ENCODE measurements at regions not wholly inside any gene's neighbourhood (a gene's known extent, or its start where the extent isn't known, plus 50 kb on each side); places are given as distances from the start of the nearest gene placed in this dataset.
"Not testable (repeated sequence)": the region's sequence is repeated elsewhere in the genome, so short reads cannot be mapped to it uniquely, and the experiment has no call there.

DNA sequence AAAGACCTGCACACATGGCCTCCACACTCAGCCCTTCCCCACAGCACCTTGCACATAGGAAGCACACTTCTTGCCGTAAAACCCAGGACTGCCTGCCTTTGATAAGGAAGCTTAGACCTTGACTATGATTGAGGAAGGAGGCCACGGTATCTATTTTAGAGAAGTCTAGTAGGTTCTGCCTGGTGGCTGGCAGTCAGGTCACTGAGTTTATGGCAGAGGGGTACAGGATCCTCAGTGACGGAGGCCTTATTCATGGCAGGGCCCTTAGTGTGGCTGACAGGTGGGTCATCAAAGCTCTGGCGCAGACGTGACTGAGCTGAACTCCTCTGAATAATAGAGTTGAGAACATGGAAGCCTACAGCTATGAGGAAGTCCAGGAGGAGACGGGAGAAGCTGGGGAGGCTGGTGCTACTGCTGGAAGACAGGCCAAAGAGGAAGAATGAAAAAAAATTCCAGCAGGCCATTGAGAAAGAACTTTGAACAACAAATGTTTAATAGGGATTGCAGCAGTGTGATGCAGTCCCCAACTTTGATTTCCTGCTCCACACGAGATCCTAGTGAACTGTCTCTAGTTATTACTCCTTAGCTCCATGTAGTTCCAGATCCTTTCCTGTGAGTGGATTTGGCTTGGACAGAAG, 142.8 kb downstream of the BCL2L11 start:
- H3K79me2 ChIP-seq (ENCODE audit: control insufficient read depth, insufficient read depth, low read length); H2BK120ac ChIP-seq (ENCODE audit: low read depth, low read length); H4K8ac ChIP-seq (ENCODE audit: low read depth, low read length); H3K4me2 ChIP-seq (ENCODE audit: low read length); H3K4me1 ChIP-seq (ENCODE audit: control insufficient read depth, low read depth, low read length); DNase-seq; H2AK5ac ChIP-seq (ENCODE audit: low read length); H3K9ac ChIP-seq (ENCODE audit: low read length); H3K18ac ChIP-seq (ENCODE audit: low read length); H3K4me3 ChIP-seq (ENCODE audit: low read length); H3K79me1 ChIP-seq (ENCODE audit: low read length); H3K4ac ChIP-seq (ENCODE audit: low read depth, low read length); H3K23ac ChIP-seq (ENCODE audit: low read length); H4K5ac ChIP-seq (ENCODE audit: low read length); H3K27me3 ChIP-seq (ENCODE audit: insufficient read depth, low read length, poor library complexity); H2BK5ac ChIP-seq (ENCODE audit: low read length); H3K36me3 ChIP-seq (ENCODE audit: control insufficient read depth, insufficient read depth, low read length); H2BK15ac ChIP-seq (replicated peaks; ENCODE audit: low read depth); H3K56ac ChIP-seq (ENCODE audit: low read length); H3K27ac ChIP-seq (ENCODE audit: low read depth, low read length): not testable (repeated sequence)
- WGBS (ENCODE audit: extremely low coverage, insufficient coverage, low lambda C conversion rate): no CpG with 5 or more reads among the region's 7 CpGs

DNA sequence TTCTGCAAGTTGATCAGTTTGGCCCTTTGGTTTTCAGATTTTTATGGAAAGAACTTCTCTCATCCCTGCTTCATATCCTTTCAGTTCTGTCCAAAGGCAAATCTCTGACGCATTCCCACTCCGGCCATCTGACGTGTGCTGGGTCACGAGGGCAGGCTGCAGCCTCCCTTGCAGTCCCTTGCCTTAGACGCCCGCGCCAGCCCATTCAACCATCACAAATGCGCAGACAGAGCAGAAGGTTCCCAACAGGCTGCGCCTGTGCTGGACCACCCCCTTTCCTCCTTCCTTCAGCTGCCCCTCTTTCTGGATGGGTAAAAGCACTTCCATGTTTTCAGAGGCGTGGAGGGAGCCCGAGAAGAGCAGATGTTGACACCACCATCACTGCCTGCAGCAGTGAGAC, 144.2 kb downstream of the BCL2L11 start:
- not testable (repeated sequence) for H2AK5ac ChIP-seq (ENCODE audit: low read length); H3K4ac ChIP-seq (ENCODE audit: low read depth, low read length); H3K4me3 ChIP-seq (ENCODE audit: low read length); H3K27ac ChIP-seq (ENCODE audit: low read depth, low read length); H2BK15ac ChIP-seq (replicated peaks; ENCODE audit: low read depth); H3K27me3 ChIP-seq (ENCODE audit: insufficient read depth, low read length, poor library complexity); H3K4me2 ChIP-seq (ENCODE audit: low read length); H4K8ac ChIP-seq (ENCODE audit: low read depth, low read length); H3K23ac ChIP-seq (ENCODE audit: low read length); H3K79me2 ChIP-seq (ENCODE audit: control insufficient read depth, insufficient read depth, low read length); H2BK120ac ChIP-seq (ENCODE audit: low read depth, low read length); H3K4me1 ChIP-seq (ENCODE audit: control insufficient read depth, low read depth, low read length); H3K79me1 ChIP-seq (ENCODE audit: low read length); H3K56ac ChIP-seq (ENCODE audit: low read length); H3K36me3 ChIP-seq (ENCODE audit: control insufficient read depth, insufficient read depth, low read length); DNase-seq; H4K5ac ChIP-seq (ENCODE audit: low read length); H3K18ac ChIP-seq (ENCODE audit: low read length); H3K9ac ChIP-seq (ENCODE audit: low read length); H2BK5ac ChIP-seq (ENCODE audit: low read length)
- WGBS (ENCODE audit: extremely low coverage, insufficient coverage, low lambda C conversion rate): no CpG with 5 or more reads among the region's 11 CpGs

DNA sequence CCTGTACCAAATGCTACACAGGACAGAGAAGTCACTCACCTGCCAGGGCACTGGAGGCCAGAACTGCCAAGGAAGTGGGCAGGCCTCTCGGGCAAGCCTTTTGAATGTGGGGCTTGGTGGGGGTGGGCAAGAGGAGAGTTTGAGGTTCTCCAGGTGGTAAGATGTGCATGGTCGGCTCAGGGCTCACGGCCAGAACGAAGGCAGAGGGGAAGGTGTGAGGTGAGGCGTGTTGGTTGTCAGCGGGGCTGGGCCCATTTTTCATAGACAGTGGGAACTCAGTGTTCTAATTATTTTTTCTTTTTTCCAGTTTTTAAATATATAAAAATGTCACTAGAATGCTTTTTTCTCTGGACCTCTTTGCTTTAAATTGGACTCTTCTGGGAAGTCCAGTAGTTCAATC, 145.8 kb downstream of the BCL2L11 start:
- DNase-seq; H2AK5ac ChIP-seq (ENCODE audit: low read length); H4K5ac ChIP-seq (ENCODE audit: low read length); H3K23ac ChIP-seq (ENCODE audit: low read length); H4K8ac ChIP-seq (ENCODE audit: low read depth, low read length); H2BK120ac ChIP-seq (ENCODE audit: low read depth, low read length); H3K79me2 ChIP-seq (ENCODE audit: control insufficient read depth, insufficient read depth, low read length); H3K56ac ChIP-seq (ENCODE audit: low read length); H3K27me3 ChIP-seq (ENCODE audit: insufficient read depth, low read length, poor library complexity); H3K18ac ChIP-seq (ENCODE audit: low read length); H3K27ac ChIP-seq (ENCODE audit: low read depth, low read length); H3K79me1 ChIP-seq (ENCODE audit: low read length); H2BK5ac ChIP-seq (ENCODE audit: low read length); H3K4me2 ChIP-seq (ENCODE audit: low read length); H3K4me1 ChIP-seq (ENCODE audit: control insufficient read depth, low read depth, low read length); H2BK15ac ChIP-seq (replicated peaks; ENCODE audit: low read depth); H3K36me3 ChIP-seq (ENCODE audit: control insufficient read depth, insufficient read depth, low read length); H3K4ac ChIP-seq (ENCODE audit: low read depth, low read length); H3K9ac ChIP-seq (ENCODE audit: low read length); H3K4me3 ChIP-seq (ENCODE audit: low read length): not testable (repeated sequence)
- no CpG with 5 or more reads among the region's 6 CpGs for WGBS (ENCODE audit: extremely low coverage, insufficient coverage, low lambda C conversion rate)

DNA sequence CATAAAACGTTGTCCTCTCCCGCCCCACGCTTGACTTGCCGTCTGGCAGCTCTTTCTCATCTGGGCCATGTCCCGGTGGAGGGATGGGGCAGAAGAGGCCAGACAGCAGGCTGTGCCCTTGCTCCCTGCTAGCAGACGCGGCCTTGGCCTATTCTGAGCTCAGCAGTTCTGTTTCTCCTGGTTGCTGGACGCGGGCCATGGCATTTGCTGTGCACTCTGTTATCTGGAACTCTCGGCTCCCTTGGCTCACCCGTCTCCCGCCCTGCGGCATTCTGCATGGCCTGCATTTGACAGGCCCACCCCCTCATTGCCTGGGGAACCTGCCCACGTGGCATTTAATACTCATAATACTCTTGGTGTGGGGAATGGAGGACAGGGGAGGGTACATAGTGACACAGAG, 146.3 kb downstream of the BCL2L11 start:
- not testable (repeated sequence) for DNase-seq; H2BK120ac ChIP-seq (ENCODE audit: low read depth, low read length); H2BK15ac ChIP-seq (replicated peaks; ENCODE audit: low read depth); H3K4me3 ChIP-seq (ENCODE audit: low read length); H2AK5ac ChIP-seq (ENCODE audit: low read length); H3K27ac ChIP-seq (ENCODE audit: low read depth, low read length); H3K4ac ChIP-seq (ENCODE audit: low read depth, low read length); H3K79me1 ChIP-seq (ENCODE audit: low read length); H4K5ac ChIP-seq (ENCODE audit: low read length); H3K4me2 ChIP-seq (ENCODE audit: low read length); H3K36me3 ChIP-seq (ENCODE audit: control insufficient read depth, insufficient read depth, low read length); H3K79me2 ChIP-seq (ENCODE audit: control insufficient read depth, insufficient read depth, low read length); H4K8ac ChIP-seq (ENCODE audit: low read depth, low read length); H3K4me1 ChIP-seq (ENCODE audit: control insufficient read depth, low read depth, low read length); H2BK5ac ChIP-seq (ENCODE audit: low read length); H3K27me3 ChIP-seq (ENCODE audit: insufficient read depth, low read length, poor library complexity); H3K23ac ChIP-seq (ENCODE audit: low read length); H3K9ac ChIP-seq (ENCODE audit: low read length); H3K56ac ChIP-seq (ENCODE audit: low read length); H3K18ac ChIP-seq (ENCODE audit: low read length)
- no CpG with 5 or more reads among the region's 14 CpGs for WGBS (ENCODE audit: extremely low coverage, insufficient coverage, low lambda C conversion rate)

DNA sequence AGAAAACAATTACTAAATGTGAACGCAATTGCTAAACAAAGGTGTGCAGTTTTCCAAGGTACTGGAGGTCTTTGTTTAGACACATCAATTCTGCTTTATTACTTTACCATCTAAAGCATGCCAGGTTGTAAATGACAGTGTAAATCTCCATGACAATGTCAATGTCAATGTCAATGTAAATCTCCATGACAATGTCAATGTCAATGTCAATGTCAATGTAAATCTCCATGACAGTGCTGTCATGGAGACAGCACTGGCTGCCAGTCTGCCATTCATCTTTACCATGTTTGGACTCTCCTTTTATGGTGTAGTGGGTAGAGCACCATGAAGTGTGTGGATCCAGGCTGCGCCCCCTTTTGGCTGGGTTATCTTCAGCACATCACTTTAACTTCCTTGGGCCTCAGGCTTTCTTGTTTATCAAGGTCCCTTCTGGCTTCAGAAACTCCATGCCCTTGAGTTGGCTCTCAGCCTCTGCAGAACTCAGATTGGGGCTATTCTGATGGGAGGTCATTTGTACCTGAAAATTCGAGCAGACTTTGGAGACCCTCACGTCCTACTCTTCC, 149.1 kb downstream of the BCL2L11 start:
- not testable (repeated sequence) for H2BK5ac ChIP-seq (ENCODE audit: low read length); H3K18ac ChIP-seq (ENCODE audit: low read length); H2AK5ac ChIP-seq (ENCODE audit: low read length); H4K5ac ChIP-seq (ENCODE audit: low read length); H3K79me1 ChIP-seq (ENCODE audit: low read length); H3K36me3 ChIP-seq (ENCODE audit: control insufficient read depth, insufficient read depth, low read length); H3K56ac ChIP-seq (ENCODE audit: low read length); H3K4me1 ChIP-seq (ENCODE audit: control insufficient read depth, low read depth, low read length); H4K8ac ChIP-seq (ENCODE audit: low read depth, low read length); H3K79me2 ChIP-seq (ENCODE audit: control insufficient read depth, insufficient read depth, low read length); H3K27me3 ChIP-seq (ENCODE audit: insufficient read depth, low read length, poor library complexity); H3K4me3 ChIP-seq (ENCODE audit: low read length); H2BK15ac ChIP-seq (replicated peaks; ENCODE audit: low read depth); H2BK120ac ChIP-seq (ENCODE audit: low read depth, low read length); H3K4me2 ChIP-seq (ENCODE audit: low read length); H3K4ac ChIP-seq (ENCODE audit: low read depth, low read length); H3K27ac ChIP-seq (ENCODE audit: low read depth, low read length); H3K23ac ChIP-seq (ENCODE audit: low read length); DNase-seq; H3K9ac ChIP-seq (ENCODE audit: low read length)
- WGBS (ENCODE audit: extremely low coverage, insufficient coverage, low lambda C conversion rate): no CpG with 5 or more reads among the region's 4 CpGs

DNA sequence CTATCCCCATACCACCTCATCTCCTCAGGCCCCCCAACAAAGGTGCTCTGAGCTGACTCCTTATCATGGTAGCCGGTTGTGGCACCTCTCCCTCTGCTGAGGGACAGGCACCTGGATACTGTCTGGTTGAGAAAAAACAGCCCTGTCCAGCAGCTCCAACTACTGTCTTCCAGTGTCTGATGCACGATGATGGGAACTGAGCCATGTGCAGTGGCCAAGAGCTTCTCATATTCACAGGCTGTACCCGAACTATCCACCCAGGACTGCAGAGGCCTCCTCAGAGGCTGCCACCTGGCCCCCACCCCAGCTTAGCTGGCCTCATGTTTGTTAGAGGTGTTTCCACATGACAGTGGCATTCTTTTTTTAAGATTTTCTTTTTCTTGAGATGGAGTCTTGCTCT, 149.9 kb downstream of the BCL2L11 start:
- not testable (repeated sequence) for H3K4me1 ChIP-seq (ENCODE audit: control insufficient read depth, low read depth, low read length); H3K79me2 ChIP-seq (ENCODE audit: control insufficient read depth, insufficient read depth, low read length); H3K56ac ChIP-seq (ENCODE audit: low read length); H2BK5ac ChIP-seq (ENCODE audit: low read length); H3K79me1 ChIP-seq (ENCODE audit: low read length); H3K27ac ChIP-seq (ENCODE audit: low read depth, low read length); H3K36me3 ChIP-seq (ENCODE audit: control insufficient read depth, insufficient read depth, low read length); H3K27me3 ChIP-seq (ENCODE audit: insufficient read depth, low read length, poor library complexity); H2BK120ac ChIP-seq (ENCODE audit: low read depth, low read length); H4K8ac ChIP-seq (ENCODE audit: low read depth, low read length); H3K4me3 ChIP-seq (ENCODE audit: low read length); H4K5ac ChIP-seq (ENCODE audit: low read length); DNase-seq; H2BK15ac ChIP-seq (replicated peaks; ENCODE audit: low read depth); H3K4ac ChIP-seq (ENCODE audit: low read depth, low read length); H3K4me2 ChIP-seq (ENCODE audit: low read length); H3K23ac ChIP-seq (ENCODE audit: low read length); H3K18ac ChIP-seq (ENCODE audit: low read length); H3K9ac ChIP-seq (ENCODE audit: low read length); H2AK5ac ChIP-seq (ENCODE audit: low read length)
- WGBS (ENCODE audit: extremely low coverage, insufficient coverage, low lambda C conversion rate): no CpG with 5 or more reads among the region's 3 CpGs
